ENCODE measurements at regions not wholly inside any gene's neighbourhood (a gene's known extent, or its start where the extent isn't known, plus 50 kb on each side); places are given as distances from the start of the nearest gene placed in this dataset.

GRCh38 chr14:104469591-104469990 lies 110.0 kb upstream of the C14orf180 start:
- H3K4me3 ChIP-seq (replicated peaks; ENCODE audit: low read depth, low read length), result no peak overlapping the region
- no peak for DNase-seq (ENCODE audit: extremely low read depth, low read depth)
- no peak for TF ChIP-seq CTCF (IDR thresholded peaks at IDR 0.05; ENCODE audit: low read depth, low read length, missing control alignments)

GRCh38 chr14:104470588-104470987 lies 109.0 kb upstream of the C14orf180 start:
- DNase-seq (ENCODE audit: extremely low read depth, low read depth), result no peak
- TF ChIP-seq CTCF (IDR thresholded peaks at IDR 0.05; ENCODE audit: low read depth, low read length, missing control alignments), result no peak
- H3K4me3 ChIP-seq (replicated peaks; ENCODE audit: low read depth, low read length), result no peak overlapping the region

- H3K4me3 ChIP-seq (replicated peaks; ENCODE audit: low read depth, low read length), result no peak overlapping the region
- no peak for DNase-seq (ENCODE audit: extremely low read depth, low read depth)
- no peak for TF ChIP-seq CTCF (IDR thresholded peaks at IDR 0.05; ENCODE audit: low read depth, low read length, missing control alignments)
Observed at GRCh38 chr14:104471114-104471513, 108.5 kb upstream of the C14orf180 start.

- no peak for DNase-seq (ENCODE audit: extremely low read depth, low read depth)
- H3K4me3 ChIP-seq (replicated peaks; ENCODE audit: low read depth, low read length), result no peak overlapping the region
- TF ChIP-seq CTCF (IDR thresholded peaks at IDR 0.05; ENCODE audit: low read depth, low read length, missing control alignments), result no peak
Observed at GRCh38 chr14:104472073-104472472, 107.5 kb upstream of the C14orf180 start.

GRCh38 chr14:104472536-104473243 lies 106.9 kb upstream of the C14orf180 start:
- no peak for TF ChIP-seq CTCF (IDR thresholded peaks at IDR 0.05; ENCODE audit: low read depth, low read length, missing control alignments)
- no peak for DNase-seq (ENCODE audit: extremely low read depth, low read depth)
- H3K4me3 ChIP-seq (replicated peaks; ENCODE audit: low read depth, low read length), result no peak overlapping the region

- no peak for TF ChIP-seq CTCF (IDR thresholded peaks at IDR 0.05; ENCODE audit: low read depth, low read length, missing control alignments)
- H3K4me3 ChIP-seq (replicated peaks; ENCODE audit: low read depth, low read length), result no peak overlapping the region
- no peak for DNase-seq (ENCODE audit: extremely low read depth, low read depth)
Observed at GRCh38 chr14:104473244-104473565, 106.4 kb upstream of the C14orf180 start.
